ENCODE measurements at regions not wholly inside any gene's neighbourhood (a gene's known extent, or its start where the extent isn't known, plus 50 kb on each side); places are given as distances from the start of the nearest gene placed in this dataset.

- no peak for TF ChIP-seq CTCF (IDR thresholded peaks at IDR 0.05; ENCODE audit: insufficient read depth, low read length, poor library complexity, severe bottlenecking)
- Histone ChIP-seq H3K4me3 (replicated peaks; ENCODE audit: low read depth, low read length) (no peak overlapping the region), H3K27me3 (replicated peaks; ENCODE audit: control insufficient read depth, insufficient read depth, low read length) (no peaks in the 10 kb centered on the region)
These were observed 307.1 kb upstream of the PIK3C3 start for GRCh38 chr18:41647914-41648313.

GRCh38 chr18:41646915-41647620 lies 308.0 kb upstream of the PIK3C3 start:
- no peaks in the 10 kb centered on the region for H3K27me3 ChIP-seq (replicated peaks; ENCODE audit: control insufficient read depth, insufficient read depth, low read length)
- no peaks in the 10 kb centered on the region for H3K36me3 ChIP-seq (ENCODE audit: control insufficient read depth, insufficient read depth, low read length)
- H3K4me3 ChIP-seq (replicated peaks; ENCODE audit: low read depth, low read length), result no peak overlapping the region
- TF ChIP-seq CTCF (IDR thresholded peaks at IDR 0.05; ENCODE audit: insufficient read depth, low read length, poor library complexity, severe bottlenecking), result no peak
- DNase-seq (ENCODE audit: extremely low read depth, insufficient read length), result no peak

More at GRCh38 chr18:41647914-41648313, 307.1 kb upstream of the PIK3C3 start:
- no peak for DNase-seq (ENCODE audit: extremely low read depth, insufficient read length)
- H3K36me3 ChIP-seq (ENCODE audit: control insufficient read depth, insufficient read depth, low read length), result no peaks in the 10 kb centered on the region

GRCh38 chr18:41645589-41646360 lies 309.3 kb upstream of the PIK3C3 start:
- DNase-seq (ENCODE audit: extremely low read depth, insufficient read length), result no peak
- no peaks in the 10 kb centered on the region for H3K36me3 ChIP-seq (ENCODE audit: control insufficient read depth, insufficient read depth, low read length)
- TF ChIP-seq CTCF (IDR thresholded peaks at IDR 0.05; ENCODE audit: insufficient read depth, low read length, poor library complexity, severe bottlenecking), result no peak
- H3K4me3 ChIP-seq (replicated peaks; ENCODE audit: low read depth, low read length), result no peak overlapping the region
- H3K27me3 ChIP-seq (replicated peaks; ENCODE audit: control insufficient read depth, insufficient read depth, low read length), result no peaks in the 10 kb centered on the region

- DNase-seq (ENCODE audit: extremely low read depth, insufficient read length), result no peak
- Histone ChIP-seq H3K36me3 (ENCODE audit: control insufficient read depth, insufficient read depth, low read length) (no peaks in the 10 kb centered on the region), H3K27me3 (replicated peaks; ENCODE audit: control insufficient read depth, insufficient read depth, low read length) (no peaks in the 10 kb centered on the region), H3K4me3 (replicated peaks; ENCODE audit: low read depth, low read length) (no peak overlapping the region)
- no peak for TF ChIP-seq CTCF (IDR thresholded peaks at IDR 0.05; ENCODE audit: insufficient read depth, low read length, poor library complexity, severe bottlenecking)
These were observed 310.6 kb upstream of the PIK3C3 start for GRCh38 chr18:41644466-41644865.

GRCh38 chr18:41643427-41643826 lies 311.6 kb upstream of the PIK3C3 start:
- H3K36me3 ChIP-seq (ENCODE audit: control insufficient read depth, insufficient read depth, low read length), result no peaks in the 10 kb centered on the region
- H3K4me3 ChIP-seq (replicated peaks; ENCODE audit: low read depth, low read length), result no peak overlapping the region
- no peak for DNase-seq (ENCODE audit: extremely low read depth, insufficient read length)
- no peaks in the 10 kb centered on the region for H3K27me3 ChIP-seq (replicated peaks; ENCODE audit: control insufficient read depth, insufficient read depth, low read length)
- no peak for TF ChIP-seq CTCF (IDR thresholded peaks at IDR 0.05; ENCODE audit: insufficient read depth, low read length, poor library complexity, severe bottlenecking)

All from GM06990 (cell line).